Common myeloid progenitor, CD34-positive (primary cell): ENCODE measurements at regions not wholly inside any gene's neighbourhood (a gene's known extent, or its start where the extent isn't known, plus 50 kb on each side); places are given as distances from the start of the nearest gene placed in this dataset.

Source experiments
- CTCF ChIA-PET: fragments of 350-600 bp; sonication (Branson Sonifier 250); formaldehyde crosslinking; loops from one replicate; lab custom pipeline; 2021; ENCODE audit warnings: antibody characterized with exemption; lab: Charles Lee
- POLR2A ChIA-PET: fragments of 350-600 bp; sonication (Branson Sonifier 250); formaldehyde crosslinking; loops from one replicate; lab custom pipeline; 2021; ENCODE audit warnings: antibody characterized with exemption; lab: Charles Lee
- DNase-seq, 3 donors: peaks; one replicate each; pipeline versions ENCODE4 v3.0.0 to v3.0.0-alpha.2; 2013
- H3K27ac ChIP-seq, 2 experiments: 1 replicate in 1 of 2; 2 replicates in 1 of 2; pipeline ENCODE4 v1.7.0; 2013; ENCODE audit warnings: inconsistent platforms in 2 of 2, low read length in 2 of 2, mild to moderate bottlenecking in 2 of 2, low read depth in 1 of 2, moderate library complexity in 1 of 2; ENCODE audit not compliant: severe bottlenecking in 2 of 2, insufficient read depth in 1 of 2, poor library complexity in 1 of 2
- H3K27me3 ChIP-seq, 5 experiments: replicated peaks in 2 of 5; 1 replicate in 3 of 5; 2 replicates in 2 of 5; pipeline versions ENCODE4 v1.6.1 to v1.7.0; 2013; ENCODE audit warnings: low read length in 4 of 5, mild to moderate bottlenecking in 2 of 5, moderate library complexity in 2 of 5, inconsistent platforms in 1 of 5; ENCODE audit not compliant: insufficient read depth in 5 of 5, control insufficient read depth in 4 of 5
- H3K36me3 ChIP-seq, 4 experiments: 1 replicate in 2 of 4; 2 replicates in 2 of 4; pipeline versions ENCODE4 v1.6.1 to v1.7.0; 2013; ENCODE audit warnings: low read length in 3 of 4, control low read depth in 1 of 4, mild to moderate bottlenecking in 1 of 4; ENCODE audit not compliant: control insufficient read depth in 4 of 4, insufficient read depth in 4 of 4
- H3K4me1 ChIP-seq, 4 experiments: 1 replicate in 3 of 4; 2 replicates in 1 of 4; pipeline versions ENCODE4 v1.6.1 to v1.7.1; 2013; ENCODE audit warnings: low read length in 3 of 4, mild to moderate bottlenecking in 3 of 4, control low read depth in 1 of 4, inconsistent platforms in 1 of 4, moderate library complexity in 1 of 4; ENCODE audit not compliant: control insufficient read depth in 4 of 4, insufficient read depth in 4 of 4; ENCODE audit errors: control extremely low read depth in 1 of 4
- H3K4me3 ChIP-seq, 7 experiments: 1 replicate in 4 of 7; 2 replicates in 3 of 7; pipeline versions ENCODE4 v1.5.1 to v1.7.0; 2013; ENCODE audit warnings: mild to moderate bottlenecking in 7 of 7, low read length in 6 of 7, moderate library complexity in 6 of 7, inconsistent platforms in 2 of 7, low read depth in 2 of 7, control low read depth in 1 of 7; ENCODE audit not compliant: insufficient read depth in 4 of 7, control insufficient read depth in 1 of 7; ENCODE audit errors: extremely low read depth in 1 of 7
- H3K9me3 ChIP-seq, 5 experiments: 1 replicate in 4 of 5; 2 replicates in 1 of 5; pipeline versions ENCODE4 v1.6.1 to v1.7.1; 2013; ENCODE audit warnings: low read length in 4 of 5, mild to moderate bottlenecking in 2 of 5, inconsistent platforms in 1 of 5, low read depth in 1 of 5, moderate library complexity in 1 of 5; ENCODE audit not compliant: control insufficient read depth in 4 of 5, insufficient read depth in 2 of 5; ENCODE audit errors: control extremely low read depth in 1 of 5
- WGBS: methylation state at CpG from one replicate; pipeline ENCODE4 v1.1.5; 2013; ENCODE audit not compliant: insufficient coverage; 5-methylcytosine and 5-hydroxymethylcytosine counted together

DNA sequence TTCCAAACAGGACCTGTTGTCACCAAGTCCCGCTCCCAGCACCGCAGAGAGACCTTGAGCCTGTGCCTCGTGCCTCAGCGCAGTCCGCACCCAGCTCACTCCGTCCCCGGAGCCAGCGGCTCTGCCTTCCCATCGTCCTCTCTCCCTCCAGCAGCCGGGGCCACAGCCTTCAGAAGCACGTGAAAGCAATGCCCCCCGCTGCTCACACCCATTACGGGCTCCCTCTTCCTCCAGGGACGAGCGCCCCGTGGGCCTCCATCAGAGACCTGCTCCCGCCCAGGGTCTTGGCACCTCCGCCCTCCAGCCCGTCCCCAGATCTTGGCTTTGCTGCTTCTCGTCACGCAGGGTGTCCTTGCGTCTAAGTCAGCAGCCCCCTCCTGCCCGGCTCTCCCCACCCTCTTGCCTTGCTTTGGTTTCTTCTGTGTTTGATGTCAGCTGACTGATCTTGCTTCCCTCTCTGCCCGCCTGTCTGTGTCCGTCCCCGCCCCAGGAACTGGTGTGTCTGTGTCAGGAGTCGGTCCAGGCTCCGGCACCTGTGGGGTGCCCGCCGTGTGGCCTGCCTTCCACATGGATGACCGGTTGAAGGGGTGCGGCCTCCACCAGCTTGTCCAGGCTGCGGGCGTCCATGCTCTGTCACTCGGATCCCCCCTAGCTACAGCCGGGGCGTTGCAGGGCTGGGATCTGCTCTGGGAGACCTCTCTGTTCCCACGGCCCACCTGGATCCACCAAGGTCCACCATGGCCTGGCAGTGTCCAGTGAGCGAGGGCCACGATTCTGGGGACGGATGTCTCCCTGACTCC, 61.9 kb downstream of the FOXL3 start:
- H3K27me3 ChIP-seq = peaks cover 0 to 17% (median 6%) of the 10 kb centered on the region in 5 experiments
- peak overlapping the region in 2 of 7 experiments; percentile 36 to 52 for H3K4me3 ChIP-seq
- 45% methylated on average over 37 of the region's 41 CpGs for WGBS
- H3K4me1 ChIP-seq = peaks cover 0 to 17% (median 14%) of the 10 kb centered on the region in 4 experiments
- peak in 2 of 3 donors; percentile 47 to 59 for DNase-seq
- H3K36me3 ChIP-seq = no peaks in the 10 kb centered on the region
- POLR2A ChIA-PET = interaction anchor here (0.8 kb wide), 1 partner anchor 28 kb away, joined by 3 read pairs; no protein-coding TSS in a partner anchor
- CTCF ChIA-PET = interaction anchor here (0.7 to 1.6 kb wide), 2 partner anchors 11 to 28 kb away, joined by 3 read pairs; no protein-coding TSS in a partner anchor
- no peak overlapping the region for H3K27ac ChIP-seq
- H3K9me3 ChIP-seq = peaks cover 0 to 7% (median 4%) of the 10 kb centered on the region in 5 experiments

DNA sequence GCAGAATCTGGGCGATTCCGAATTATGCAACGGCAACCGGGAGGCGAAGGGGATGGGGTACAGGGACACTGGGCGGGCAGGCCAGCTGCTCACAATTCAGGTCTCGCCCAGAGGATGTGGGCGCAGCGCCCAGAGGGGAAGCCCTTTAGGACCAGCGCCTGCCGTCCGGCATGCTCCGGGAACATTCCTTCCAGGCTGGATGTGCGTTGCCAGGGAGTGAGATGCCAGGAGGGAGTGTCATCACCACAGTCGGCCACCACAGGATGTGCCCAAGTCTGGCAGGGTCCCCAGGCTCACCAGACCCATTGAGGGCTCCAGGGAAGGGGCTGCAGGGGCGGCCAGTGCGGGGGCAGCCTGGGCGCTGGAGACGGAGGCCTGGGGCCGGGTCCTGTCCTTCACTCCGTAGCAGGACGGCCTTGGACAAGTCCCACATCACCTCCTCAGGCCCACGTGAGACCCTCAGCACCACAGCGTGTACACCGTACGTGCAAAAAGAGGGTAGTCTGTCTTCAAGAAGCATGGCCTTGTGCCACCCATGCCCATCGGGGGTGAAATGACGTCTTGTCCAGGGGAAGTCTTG, 63.9 kb downstream of the FOXL3 start:
- Histone ChIP-seq H3K4me3 (no peak overlapping the region), H3K27me3 (peaks cover 0 to 20% (median 6%) of the 10 kb centered on the region in 5 experiments), H3K9me3 (peaks cover 0 to 7% (median 0%) of the 10 kb centered on the region in 5 experiments), H3K27ac (no peak overlapping the region), H3K36me3 (no peaks in the 10 kb centered on the region), H3K4me1 (peaks cover 0 to 17% (median 14%) of the 10 kb centered on the region in 4 experiments)
- no peak for DNase-seq
- 95% methylated on average over 27 of the region's 28 CpGs for WGBS
- ChIA-PET CTCF (no interaction called here), POLR2A (no interaction called here)

DNA sequence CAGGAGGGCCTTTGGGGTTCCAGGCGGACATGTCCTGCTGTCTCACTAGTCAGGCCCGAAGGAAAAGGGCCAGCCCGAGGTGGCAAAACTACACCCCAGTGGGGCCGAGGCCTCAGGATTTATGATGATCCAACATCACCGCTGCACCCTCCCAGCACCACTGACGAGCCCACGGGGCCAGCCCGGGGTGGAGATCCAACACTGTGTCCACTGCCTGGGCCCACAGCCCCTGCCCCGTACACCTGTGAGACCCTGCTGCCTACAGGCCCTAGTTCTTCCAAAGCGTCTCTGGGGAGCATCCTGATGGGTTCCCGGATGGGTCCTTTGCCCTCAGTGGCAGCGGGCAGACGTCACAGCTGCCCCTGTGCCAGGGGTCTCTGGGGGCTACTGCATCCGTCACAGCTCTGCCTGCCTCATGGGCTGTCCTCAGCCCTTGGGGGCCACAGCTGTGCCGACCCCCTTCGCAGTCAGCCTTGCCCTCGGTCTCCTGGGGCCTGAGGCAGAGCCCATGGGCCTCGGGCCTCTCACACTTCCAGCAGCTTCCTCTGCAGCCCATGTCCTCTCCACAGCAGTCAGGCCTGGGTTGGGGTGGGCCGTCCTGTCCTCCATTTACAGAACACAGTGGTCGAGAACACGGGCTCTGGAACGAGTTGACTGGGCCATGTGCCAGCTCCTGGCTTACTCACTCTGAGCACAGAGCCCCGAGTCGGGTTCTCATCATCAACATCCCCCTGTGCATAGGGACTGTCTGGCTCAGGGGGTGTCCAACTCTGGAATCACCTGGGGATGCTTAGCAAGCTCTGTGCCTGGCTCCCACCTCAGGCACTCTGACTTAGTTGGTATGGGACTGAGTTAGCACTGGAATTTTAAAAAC, 64.9 kb downstream of the FOXL3 start:
- Histone ChIP-seq H3K27ac (no peak overlapping the region), H3K4me3 (no peak overlapping the region), H3K27me3 (peaks cover 0 to 20% (median 6%) of the 10 kb centered on the region in 5 experiments), H3K4me1 (peaks cover 0 to 24% (median 23%) of the 10 kb centered on the region in 4 experiments), H3K36me3 (no peaks in the 10 kb centered on the region), H3K9me3 (peaks cover 0 to 7% (median 0%) of the 10 kb centered on the region in 5 experiments)
- no peak for DNase-seq
- POLR2A ChIA-PET = no interaction called here
- CTCF ChIA-PET = interaction anchor here (0.8 kb wide), 1 partner anchor 11 kb away, joined by 3 read pairs; no protein-coding TSS in a partner anchor
- 93% methylated on average over 19 of the region's 24 CpGs for WGBS

DNA sequence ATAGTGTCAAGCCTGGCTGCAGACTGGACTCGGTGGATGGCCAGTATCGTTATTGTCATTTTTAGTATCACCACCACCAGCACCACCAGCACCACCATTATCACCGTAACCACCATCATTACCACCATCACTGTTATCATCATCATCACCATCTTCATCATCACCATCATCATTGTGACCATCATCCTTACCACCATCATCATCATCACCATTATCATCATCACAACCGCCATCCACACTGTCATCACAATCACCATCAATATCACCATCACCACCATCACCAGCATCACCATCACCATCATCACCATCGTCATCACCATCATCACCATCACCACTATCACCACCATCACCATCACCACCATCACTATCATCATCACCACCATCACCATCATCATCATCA, 65.6 kb downstream of the FOXL3 start:
- ChIA-PET POLR2A (no interaction called here), CTCF (no interaction called here)
- Histone ChIP-seq H3K4me1 (peaks cover 0 to 31% (median 30%) of the 10 kb centered on the region in 4 experiments), H3K4me3 (no peak overlapping the region), H3K27me3 (peaks cover 0 to 20% (median 6%) of the 10 kb centered on the region in 5 experiments), H3K36me3 (no peaks in the 10 kb centered on the region), H3K27ac (no peak overlapping the region), H3K9me3 (peaks cover 0 to 7% (median 0%) of the 10 kb centered on the region in 5 experiments)
- DNase-seq = no peak
- 60% methylated on average over 2 of the region's 5 CpGs for WGBS

DNA sequence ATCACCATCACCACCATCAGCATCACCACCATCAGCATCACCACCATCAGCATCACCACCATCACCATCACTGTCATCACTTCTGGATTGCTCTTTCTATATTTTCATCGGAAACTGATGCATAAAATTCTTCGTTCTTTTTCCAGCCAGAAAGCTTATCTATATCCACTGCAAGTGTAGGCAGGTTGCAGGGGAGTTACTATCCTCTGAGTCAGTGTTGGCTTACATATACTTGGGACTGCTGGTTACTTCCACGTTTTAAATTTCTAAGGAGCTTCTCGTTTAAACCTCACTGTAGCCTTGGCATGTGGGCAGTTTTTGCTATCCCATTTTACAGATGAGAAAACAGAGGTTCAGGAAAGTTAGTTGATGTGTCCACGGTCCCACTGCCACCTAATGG, 66.1 kb downstream of the FOXL3 start:
- Histone ChIP-seq H3K4me1 (peaks cover 0 to 35% (median 33%) of the 10 kb centered on the region in 4 experiments), H3K36me3 (no peaks in the 10 kb centered on the region), H3K4me3 (no peak overlapping the region), H3K9me3 (peaks cover 0 to 7% (median 0%) of the 10 kb centered on the region in 5 experiments), H3K27ac (no peak overlapping the region), H3K27me3 (peaks cover 0 to 19% (median 6%) of the 10 kb centered on the region in 5 experiments)
- ChIA-PET POLR2A (no interaction called here), CTCF (no interaction called here)
- WGBS = 91% methylated on average over 5 of the region's 5 CpGs
- DNase-seq = no peak

DNA sequence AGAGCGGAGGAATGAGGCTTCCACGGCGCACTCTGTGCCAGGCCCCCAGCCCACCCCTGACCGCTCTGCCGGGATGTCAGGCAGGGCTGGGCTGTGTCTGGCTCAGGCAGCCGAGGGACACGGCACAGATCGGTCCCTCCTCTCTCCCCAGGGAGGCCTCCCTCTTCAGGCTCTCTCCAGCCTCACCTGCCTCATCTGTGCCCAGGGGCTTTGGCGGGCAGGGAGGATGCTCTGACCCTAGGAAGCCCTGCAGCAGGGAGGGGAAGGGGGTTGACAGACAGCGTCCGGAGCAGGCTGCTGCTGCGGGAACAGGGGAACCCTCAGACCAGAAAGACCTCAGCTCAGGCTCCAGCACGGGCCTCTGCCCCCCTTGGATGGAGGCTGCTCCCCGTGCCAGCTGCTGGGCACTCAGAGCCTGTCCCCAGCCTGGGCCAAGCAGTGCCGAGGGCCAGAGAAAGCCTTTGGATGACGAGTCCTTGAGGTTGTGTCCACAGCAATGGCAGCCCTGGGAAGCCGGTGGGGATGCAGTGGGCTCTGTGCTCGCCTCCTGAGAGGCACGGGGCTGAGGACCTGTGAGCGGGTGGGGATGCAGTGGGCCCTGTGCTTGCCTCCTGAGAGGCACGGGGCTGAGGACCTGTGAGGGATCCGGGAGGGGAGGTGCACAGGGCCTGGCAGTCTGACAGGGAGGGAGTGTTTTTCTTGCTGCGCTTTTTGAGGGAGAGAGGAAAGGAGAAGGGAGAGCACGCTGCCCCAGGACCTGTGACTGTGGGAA, 66.9 kb downstream of the FOXL3 start:
- Histone ChIP-seq H3K27me3 (peaks cover 0 to 11% (median 5%) of the 10 kb centered on the region in 5 experiments), H3K4me3 (no peak overlapping the region), H3K4me1 (peaks cover under 1 to 32% (median 30%) of the 10 kb centered on the region in 4 experiments), H3K9me3 (peaks cover 0 to 7% (median 0%) of the 10 kb centered on the region in 5 experiments), H3K36me3 (no peaks in the 10 kb centered on the region), H3K27ac (no peak overlapping the region)
- CTCF ChIA-PET = no interaction called here
- DNase-seq = no peak
- 78% methylated on average over 17 of the region's 24 CpGs for WGBS
- POLR2A ChIA-PET = no interaction called here
